Activated CD4-positive, alpha-beta T cell treated with anti-CD3 and anti-CD28 coated beads, Interleukin-2, amount 10 ng/mL, durations not matched to agents 7 days and 5 days (primary cell): ENCODE measurements at regions not wholly inside any gene's neighbourhood (a gene's known extent, or its start where the extent isn't known, plus 50 kb on each side); places are given as distances from the start of the nearest gene placed in this dataset.

Experiments used
- CTCF ChIA-PET: fragments of 350-600 bp; sonication (Branson Sonifier 250); formaldehyde crosslinking; loops from one replicate; lab custom pipeline; 2021; ENCODE audit warnings: antibody characterized with exemption; lab: Charles Lee
- POLR2A ChIA-PET: fragments of 350-600 bp; sonication (Branson Sonifier 250); formaldehyde crosslinking; loops from one replicate; lab custom pipeline; 2021; ENCODE audit warnings: antibody characterized with exemption; lab: Charles Lee
- DNase-seq: peaks from one replicate; pipeline ENCODE4 v3.0.0-alpha.2; 2020
- H3K27ac Mint-ChIP-seq: one replicate; pipeline ENCODE4 v1.8.0; 2021; ENCODE audit warnings: mild to moderate bottlenecking, moderate library complexity, mixed read lengths
- H3K27me3 Mint-ChIP-seq: one replicate; pipeline ENCODE4 v1.8.0; 2021; ENCODE audit warnings: mixed read lengths
- H3K36me3 Mint-ChIP-seq: one replicate; pipeline ENCODE4 v1.8.0; 2021; ENCODE audit warnings: low read depth, mixed read lengths
- H3K4me1 Mint-ChIP-seq: one replicate; pipeline ENCODE4 v1.8.0; 2021; ENCODE audit warnings: mixed read lengths
- H3K4me3 Mint-ChIP-seq: one replicate; pipeline ENCODE4 v1.8.0; 2021; ENCODE audit warnings: mild to moderate bottlenecking, moderate library complexity, mixed read lengths
- H3K9me3 Mint-ChIP-seq: one replicate; pipeline ENCODE4 v1.8.0; 2021; ENCODE audit warnings: mixed read lengths

GRCh38 chr11:110373051-110373702 is 56.6 kb upstream of the FDX1 start:
- H3K9me3 Mint-ChIP-seq: no peaks in the 10 kb centered on the region
- POLR2A ChIA-PET: no interaction called here
- CTCF ChIA-PET: interaction anchor here (1.0 to 2.0 kb wide), 3 partner anchors 15 to 172 kb away, joined by 3 to 8 read pairs (median 4); no protein-coding TSS in a partner anchor
- DNase-seq: no peak
- H3K36me3 Mint-ChIP-seq: no peaks in the 10 kb centered on the region
- peaks cover 13% of the 10 kb centered on the region for H3K4me1 Mint-ChIP-seq
- peak overlapping the region; percentile 59 for H3K27ac Mint-ChIP-seq
- no peak overlapping the region for H3K4me3 Mint-ChIP-seq
- no peaks in the 10 kb centered on the region for H3K27me3 Mint-ChIP-seq

- Mint-ChIP-seq H3K27ac (no peak overlapping the region), H3K36me3 (no peaks in the 10 kb centered on the region), H3K9me3 (no peaks in the 10 kb centered on the region), H3K27me3 (no peaks in the 10 kb centered on the region), H3K4me3 (no peak overlapping the region), H3K4me1 (peaks cover 13% of the 10 kb centered on the region)
- ChIA-PET CTCF (interaction anchor here (1.5 kb wide), 1 partner anchor 68 kb away, joined by 5 read pairs; no protein-coding TSS in a partner anchor), POLR2A (interaction anchor here (0.5 kb wide), 1 partner anchor 18 kb away, joined by 5 read pairs; no protein-coding TSS in a partner anchor)
- no peak for DNase-seq
Measured at GRCh38 chr11:110374921-110375320, 54.8 kb upstream of the FDX1 start.

- H3K27ac Mint-ChIP-seq: no peak overlapping the region
- H3K27me3 Mint-ChIP-seq: no peaks in the 10 kb centered on the region
Measured at GRCh38 chr11:110375351-110375750, 54.4 kb upstream of the FDX1 start.

GRCh38 chr11:110376021-110376420 is 53.7 kb upstream of the FDX1 start:
- Mint-ChIP-seq H3K27me3 (no peaks in the 10 kb centered on the region), H3K4me3 (no peak overlapping the region), H3K4me1 (peaks cover 13% of the 10 kb centered on the region), H3K36me3 (no peaks in the 10 kb centered on the region), H3K27ac (no peak overlapping the region), H3K9me3 (no peaks in the 10 kb centered on the region)
- ChIA-PET POLR2A (no interaction called here), CTCF (interaction anchor here (1.0 to 1.5 kb wide), 3 partner anchors 38 to 175 kb away, joined by 3 to 5 read pairs (median 5); no protein-coding TSS in a partner anchor)
- DNase-seq: no peak

More at GRCh38 chr11:110375351-110375750, 54.4 kb upstream of the FDX1 start:
- Mint-ChIP-seq H3K4me1 (peaks cover 13% of the 10 kb centered on the region), H3K36me3 (no peaks in the 10 kb centered on the region), H3K4me3 (no peak overlapping the region), H3K9me3 (no peaks in the 10 kb centered on the region)
- no peak for DNase-seq
- CTCF ChIA-PET: interaction anchor here (1.0 to 1.5 kb wide), 3 partner anchors 39 to 174 kb away, joined by 3 to 5 read pairs (median 5); no protein-coding TSS in a partner anchor
- POLR2A ChIA-PET: interaction anchor here (0.5 kb wide), 1 partner anchor 18 kb away, joined by 5 read pairs; no protein-coding TSS in a partner anchor

- POLR2A ChIA-PET: no interaction called here
- H3K4me3 Mint-ChIP-seq: no peak overlapping the region
Measured at GRCh38 chr11:110376711-110377324, 52.9 kb upstream of the FDX1 start.

GRCh38 chr11:110377434-110377833 is 52.3 kb upstream of the FDX1 start:
- H3K9me3 Mint-ChIP-seq: peaks cover 3% of the 10 kb centered on the region

More at GRCh38 chr11:110376711-110377324, 52.9 kb upstream of the FDX1 start:
- Mint-ChIP-seq H3K9me3 (peaks cover under 1% of the 10 kb centered on the region), H3K36me3 (no peaks in the 10 kb centered on the region), H3K27me3 (no peaks in the 10 kb centered on the region), H3K4me1 (peaks cover 13% of the 10 kb centered on the region), H3K27ac (no peak overlapping the region)
- CTCF ChIA-PET: interaction anchor here (0.8 to 2.0 kb wide), 5 partner anchors 21 to 177 kb away, joined by 3 to 5 read pairs (median 4); no protein-coding TSS in a partner anchor
- DNase-seq: peak; percentile 41

GRCh38 chr11:110379261-110379660 is 50.5 kb upstream of the FDX1 start:
- ChIA-PET CTCF (no interaction called here), POLR2A (no interaction called here)
- no peak for DNase-seq
- Mint-ChIP-seq H3K4me1 (peaks cover 5% of the 10 kb centered on the region), H3K36me3 (no peaks in the 10 kb centered on the region), H3K9me3 (peaks cover 3% of the 10 kb centered on the region), H3K27me3 (no peaks in the 10 kb centered on the region), H3K27ac (no peak overlapping the region), H3K4me3 (no peak overlapping the region)

More at GRCh38 chr11:110377434-110377833, 52.3 kb upstream of the FDX1 start:
- H3K4me1 Mint-ChIP-seq: peaks cover 13% of the 10 kb centered on the region
- no peaks in the 10 kb centered on the region for H3K36me3 Mint-ChIP-seq
- no peak overlapping the region for H3K4me3 Mint-ChIP-seq
- H3K27me3 Mint-ChIP-seq: no peaks in the 10 kb centered on the region
- ChIA-PET CTCF (interaction anchor here (0.8 to 2.0 kb wide), 5 partner anchors 20 to 177 kb away, joined by 3 to 5 read pairs (median 4); no protein-coding TSS in a partner anchor), POLR2A (no interaction called here)
- no peak overlapping the region for H3K27ac Mint-ChIP-seq
- no peak for DNase-seq

- Mint-ChIP-seq H3K36me3 (no peaks in the 10 kb centered on the region), H3K27ac (no peak overlapping the region), H3K4me1 (peaks cover 5% of the 10 kb centered on the region), H3K9me3 (peaks cover 3% of the 10 kb centered on the region), H3K27me3 (no peaks in the 10 kb centered on the region), H3K4me3 (no peak overlapping the region)
- ChIA-PET CTCF (no interaction called here), POLR2A (no interaction called here)
- DNase-seq: no peak
Measured at GRCh38 chr11:110379936-110380335, 49.8 kb upstream of the FDX1 start.
